ENCODE measurements at regions not wholly inside any gene's neighbourhood (a gene's known extent, or its start where the extent isn't known, plus 50 kb on each side); places are given as distances from the start of the nearest gene placed in this dataset.

- no peaks in the 10 kb centered on the region for H3K9me2 ChIP-seq (ENCODE audit: insufficient read depth)
- ChIA-PET POLR2A (no interaction called here), CTCF (no interaction called here), RAD21 (ENCODE audit: low non-redundant PET in 1 of 2, low total read pairs in 2 of 2, uncharacterized antibody in 2 of 2, unreplicated experiment in 2 of 2) (no interaction called here)
- H3K9me3 ChIP-seq (ENCODE audit: control insufficient read depth in 1 of 2, insufficient read depth in 1 of 2, low read depth in 1 of 2, low read length in 2 of 2) = peaks cover 22 to 23% of the 10 kb centered on the region in 2 experiments; a peak in 2 of 4 replicates
- no peaks in the 10 kb centered on the region for H3K27me3 ChIP-seq (ENCODE audit: insufficient read depth, low read length)
- H3K4me1 ChIP-seq (ENCODE audit: control insufficient read depth in 1 of 2, insufficient read depth in 2 of 2, low read length in 2 of 2) = no peaks in the 10 kb centered on the region
- no peaks in the 10 kb centered on the region for H3K79me2 ChIP-seq (ENCODE audit: insufficient read depth, low read length)
- H3K27ac ChIP-seq (ENCODE audit: low read depth, low read length) = no peak overlapping the region
- BruUV-seq (replicated peaks) = no TSS peak
- DNase-seq (ENCODE audit: low read depth, low spot score) (no peak), ATAC-seq (no peak)
- no peak overlapping the region for H3K4me2 ChIP-seq (ENCODE audit: low read length)
- no peak overlapping the region for H2AFZ ChIP-seq (ENCODE audit: low read depth, low read length, poor library complexity, severe bottlenecking)
- TF ChIP-seq POLR2AphosphoS5 (IDR thresholded peaks at IDR 0.05; ENCODE audit: low read depth, low read length) (no peak), JUND (IDR thresholded peaks at IDR 0.05) (no peak), ZNF274 (IDR thresholded peaks at IDR 0.05; ENCODE audit: low read depth, low read length) (no peak), MAX (IDR thresholded peaks at IDR 0.05) (no peak), RAD21 (IDR thresholded peaks at IDR 0.05; ENCODE audit: low read depth) (no peak), SRF (IDR thresholded peaks at IDR 0.05; ENCODE audit: low read depth) (no peak), REST (IDR thresholded peaks at IDR 0.05; ENCODE audit: low read depth) (no peak), SIN3A (IDR thresholded peaks at IDR 0.05; ENCODE audit: low read depth) (no peak), ZFX (IDR thresholded peaks at IDR 0.05) (no peak), EGR1 (IDR thresholded peaks at IDR 0.05; ENCODE audit: low read depth) (no peak), EZH2phosphoT487 (IDR thresholded peaks at IDR 0.05; ENCODE audit: borderline replicate concordance) (no peak), ATF3 (IDR thresholded peaks at IDR 0.05) (no peak), ELF1 (IDR thresholded peaks at IDR 0.05; ENCODE audit: borderline replicate concordance, low read depth) (no peak), FOSL1 (IDR thresholded peaks at IDR 0.05; ENCODE audit: low read depth) (no peak), ZBTB33 (IDR thresholded peaks at IDR 0.05; ENCODE audit: extremely low read depth, insufficient replicate concordance, low read length) (no peak), EZH2 (IDR thresholded peaks at IDR 0.05) (no peak), YY1 (IDR thresholded peaks at IDR 0.05; ENCODE audit: extremely low read depth, insufficient replicate concordance, low read depth, low read length) (no peak)
- no peaks in the 10 kb centered on the region for H3K36me3 ChIP-seq (ENCODE audit: control insufficient read depth in 1 of 2, insufficient read depth in 2 of 2, low read length in 2 of 2)
- H3K9ac ChIP-seq (ENCODE audit: low read length) = no peak overlapping the region
- intact Hi-C loops (cut with micrococcal nuclease) = no loop called here
- H4K20me1 ChIP-seq (ENCODE audit: insufficient read depth) = no peaks in the 10 kb centered on the region
- H3K4me3 ChIP-seq (replicated peaks in 1 of 2; ENCODE audit: low read depth in 1 of 2, low read length in 2 of 2) = no peak overlapping the region
These were observed 284.5 kb downstream of the MAF start for GRCh38 chr16:79316004-79316458.
